Stimulated activated effector memory CD8-positive, alpha-beta T cell treated with anti-CD3 and anti-CD28 coated beads, Interleukin-12 subunit alpha, Interleukin-12 subunit beta, amount 100 ng/mL, for 72 hours (primary cell): ENCODE measurements at regions not wholly inside any gene's neighbourhood (a gene's known extent, or its start where the extent isn't known, plus 50 kb on each side); places are given as distances from the start of the nearest gene placed in this dataset.

Experiments used
- ATAC-seq: fragments of 150-1000 bp; cut with Tn5 transposase; 2 replicates; pipeline ENCODE4 v1.10.0; 2021
- DNase-seq, 2 donors: peaks; one replicate each; pipeline ENCODE4 v3.0.0; 2021 to 2022; ENCODE audit warnings: low spot score in 2 of 2
- H3K27ac Mint-ChIP-seq: one replicate; pipeline ENCODE4 v1.8.0; 2022; ENCODE audit warnings: mild to moderate bottlenecking, mixed read lengths
- H3K36me3 Mint-ChIP-seq: one replicate; pipeline ENCODE4 v1.8.0; 2022; ENCODE audit warnings: mild to moderate bottlenecking, mixed read lengths
- H3K4me1 Mint-ChIP-seq: one replicate; pipeline ENCODE4 v1.8.0; 2022; ENCODE audit warnings: mixed read lengths
- H3K4me3 Mint-ChIP-seq: one replicate; pipeline ENCODE4 v1.8.0; 2022; ENCODE audit warnings: mild to moderate bottlenecking, mixed read lengths
- H3K9me3 Mint-ChIP-seq: one replicate; pipeline ENCODE4 v1.8.0; 2022; ENCODE audit warnings: mixed read lengths

DNA sequence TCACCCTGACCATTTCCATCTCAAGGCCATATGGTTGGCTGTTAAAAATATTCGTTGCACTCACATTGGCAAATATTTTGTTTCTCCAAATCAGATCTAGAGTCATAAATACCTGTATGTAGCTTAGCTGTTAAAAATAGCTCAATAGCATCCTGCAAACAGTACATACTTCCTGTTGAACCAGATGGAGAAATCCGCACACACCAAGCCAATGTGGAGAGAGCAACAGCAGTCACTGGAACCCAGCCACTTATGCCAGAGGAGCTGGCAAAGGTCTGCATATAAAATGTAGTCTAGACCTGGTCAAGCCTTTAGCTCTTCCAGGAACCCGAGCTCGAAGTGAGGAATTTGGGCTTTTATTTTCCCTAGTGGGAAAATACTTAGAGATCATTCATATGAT lies 146.4 kb upstream of the KCNJ16 start:
- Mint-ChIP-seq H3K9me3 (no peaks in the 10 kb centered on the region), H3K27ac (no peak overlapping the region), H3K4me3 (no peak overlapping the region), H3K36me3 (no peaks in the 10 kb centered on the region), H3K4me1 (no peaks in the 10 kb centered on the region)
- ATAC-seq (no peak), DNase-seq (no peak)

- Mint-ChIP-seq H3K4me1 (no peaks in the 10 kb centered on the region), H3K9me3 (peaks cover 5% of the 10 kb centered on the region), H3K36me3 (no peaks in the 10 kb centered on the region), H3K27ac (no peak overlapping the region), H3K4me3 (no peak overlapping the region)
- DNase-seq (no peak), ATAC-seq (no peak)
These were observed 138.0 kb upstream of the KCNJ16 start for GRCh38 chr17:69936996-69937395.

GRCh38 chr17:69943058-69943457 lies 132.0 kb upstream of the KCNJ16 start:
- Mint-ChIP-seq H3K36me3 (no peaks in the 10 kb centered on the region), H3K4me3 (no peak overlapping the region), H3K4me1 (no peaks in the 10 kb centered on the region), H3K9me3 (no peaks in the 10 kb centered on the region), H3K27ac (no peak overlapping the region)
- no peak for ATAC-seq
- DNase-seq = no peak

DNA sequence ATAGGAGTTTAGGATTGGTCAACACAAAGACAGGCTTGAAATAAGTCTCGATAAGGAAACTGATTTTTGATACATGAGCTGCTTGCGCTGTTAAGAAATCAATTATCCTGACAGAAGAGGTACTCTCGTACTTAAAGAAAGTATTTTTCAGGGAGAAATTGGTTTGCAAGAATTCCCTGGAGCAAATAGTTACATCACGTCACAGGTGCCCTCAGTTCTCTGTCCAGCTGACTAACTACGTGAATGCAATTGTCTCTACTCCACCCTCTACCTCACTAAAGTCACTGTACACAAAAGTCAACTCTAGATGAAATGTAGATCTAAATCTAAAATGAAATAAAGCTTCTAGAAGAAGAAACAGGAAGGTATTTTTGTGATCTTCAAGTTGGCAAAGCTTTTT lies 130.6 kb upstream of the KCNJ16 start:
- no peaks in the 10 kb centered on the region for H3K9me3 Mint-ChIP-seq
- H3K4me3 Mint-ChIP-seq = no peak overlapping the region

DNA sequence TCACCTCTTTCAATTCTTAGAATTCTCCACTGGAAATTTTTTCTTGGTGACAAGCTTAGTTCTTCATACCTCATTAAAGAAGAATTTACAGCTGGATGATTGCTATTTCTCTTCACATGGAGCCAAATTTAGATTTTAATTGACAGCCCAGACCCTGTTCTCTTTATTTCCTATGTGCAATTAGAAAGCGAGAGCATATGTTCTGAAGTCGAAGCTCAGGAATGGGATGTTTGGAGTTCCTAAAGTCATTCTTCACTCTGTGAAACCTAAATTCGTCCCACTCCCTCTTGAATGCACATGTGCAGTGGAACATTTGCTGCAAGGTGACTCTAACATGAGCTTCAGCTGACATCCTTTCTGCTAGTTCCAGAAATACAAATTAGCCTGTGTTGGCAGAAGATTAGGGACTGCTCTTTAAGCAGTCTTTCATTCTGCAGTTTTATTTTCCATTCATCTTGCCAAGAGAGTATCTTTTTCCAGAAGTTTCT lies 129.3 kb upstream of the KCNJ16 start:
- Mint-ChIP-seq H3K9me3 (no peaks in the 10 kb centered on the region), H3K36me3 (no peaks in the 10 kb centered on the region), H3K4me3 (no peak overlapping the region), H3K4me1 (no peaks in the 10 kb centered on the region), H3K27ac (no peak overlapping the region)
- DNase-seq (no peak), ATAC-seq (no peak)

More for the DNA sequence above, 130.6 kb upstream of the KCNJ16 start:
- no peak for DNase-seq
- H3K36me3 Mint-ChIP-seq = no peaks in the 10 kb centered on the region
- no peak overlapping the region for H3K27ac Mint-ChIP-seq
- H3K4me1 Mint-ChIP-seq = no peaks in the 10 kb centered on the region
- no peak for ATAC-seq

- H3K4me3 Mint-ChIP-seq = no peak overlapping the region
- no peaks in the 10 kb centered on the region for H3K4me1 Mint-ChIP-seq
- H3K36me3 Mint-ChIP-seq = no peaks in the 10 kb centered on the region
- ATAC-seq (no peak), DNase-seq (no peak)
- no peak overlapping the region for H3K27ac Mint-ChIP-seq
- no peaks in the 10 kb centered on the region for H3K9me3 Mint-ChIP-seq
These were observed 127.8 kb upstream of the KCNJ16 start for GRCh38 chr17:69947027-69947759.

DNA sequence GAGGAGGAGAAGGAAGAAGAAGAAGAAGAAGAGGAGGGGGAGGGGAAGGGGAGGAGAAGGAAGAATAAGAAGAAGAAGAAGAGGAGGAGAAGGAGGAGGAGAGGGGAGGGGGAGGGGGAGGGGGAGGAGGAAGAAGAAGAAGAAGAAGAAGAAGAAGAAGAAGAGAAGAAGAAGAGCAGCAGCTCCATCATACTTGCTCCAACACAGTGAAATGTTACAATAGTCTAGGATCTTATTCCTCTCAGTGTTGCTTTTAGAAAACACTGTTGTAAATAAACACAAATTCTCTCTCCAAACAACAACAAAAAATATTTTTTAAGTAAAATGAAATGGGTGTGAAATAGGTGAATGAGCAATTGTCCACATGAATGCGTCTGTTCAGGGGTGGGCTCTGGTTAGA lies 126.6 kb upstream of the KCNJ16 start:
- Mint-ChIP-seq H3K4me3 (no peak overlapping the region), H3K27ac (no peak overlapping the region), H3K4me1 (no peaks in the 10 kb centered on the region), H3K36me3 (no peaks in the 10 kb centered on the region), H3K9me3 (no peaks in the 10 kb centered on the region)
- ATAC-seq (no peak), DNase-seq (no peak)

- no peaks in the 10 kb centered on the region for H3K9me3 Mint-ChIP-seq
- ATAC-seq (no peak), DNase-seq (no peak)
- H3K36me3 Mint-ChIP-seq = no peaks in the 10 kb centered on the region
- H3K4me1 Mint-ChIP-seq = no peaks in the 10 kb centered on the region
- H3K27ac Mint-ChIP-seq = no peak overlapping the region
- no peak overlapping the region for H3K4me3 Mint-ChIP-seq
These were observed 125.5 kb upstream of the KCNJ16 start for GRCh38 chr17:69949496-69949895.

- H3K36me3 Mint-ChIP-seq = no peaks in the 10 kb centered on the region
- H3K4me1 Mint-ChIP-seq = no peaks in the 10 kb centered on the region
- no peak overlapping the region for H3K27ac Mint-ChIP-seq
- ATAC-seq = no peak
- DNase-seq = no peak
- no peaks in the 10 kb centered on the region for H3K9me3 Mint-ChIP-seq
- H3K4me3 Mint-ChIP-seq = no peak overlapping the region
These were observed 124.9 kb upstream of the KCNJ16 start for GRCh38 chr17:69949973-69950695.

- H3K4me3 Mint-ChIP-seq = no peak overlapping the region
- no peak overlapping the region for H3K27ac Mint-ChIP-seq
- no peak for ATAC-seq
- no peaks in the 10 kb centered on the region for H3K4me1 Mint-ChIP-seq
- H3K36me3 Mint-ChIP-seq = no peaks in the 10 kb centered on the region
- no peak for DNase-seq
- H3K9me3 Mint-ChIP-seq = no peaks in the 10 kb centered on the region
These were observed 124.2 kb upstream of the KCNJ16 start for GRCh38 chr17:69950701-69951418.

- Mint-ChIP-seq H3K9me3 (no peaks in the 10 kb centered on the region), H3K4me1 (no peaks in the 10 kb centered on the region), H3K36me3 (no peaks in the 10 kb centered on the region), H3K4me3 (no peak overlapping the region), H3K27ac (no peak overlapping the region)
- ATAC-seq (no peak), DNase-seq (no peak)
These were observed 120.6 kb upstream of the KCNJ16 start for GRCh38 chr17:69954241-69954925.

DNA sequence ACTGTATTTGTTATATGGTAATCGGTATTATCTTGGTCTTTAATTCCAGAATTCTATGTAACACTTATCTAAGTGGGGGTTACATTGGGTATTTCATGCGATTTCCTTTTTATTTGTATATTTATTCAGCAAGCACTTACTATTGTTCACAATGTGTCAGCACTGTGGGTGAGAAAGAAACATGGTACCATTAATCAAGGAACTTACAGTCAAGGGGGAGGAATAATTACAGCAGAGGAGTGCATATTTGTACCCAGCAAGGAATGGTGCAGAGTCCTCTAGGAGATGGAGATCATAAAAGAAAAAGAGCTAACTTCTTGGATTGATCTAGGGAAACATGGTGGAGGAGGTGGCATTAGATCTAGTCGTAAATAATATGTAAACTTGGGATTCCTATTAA lies 117.0 kb upstream of the KCNJ16 start:
- no peak for DNase-seq
- H3K4me3 Mint-ChIP-seq = no peak overlapping the region
- no peaks in the 10 kb centered on the region for H3K36me3 Mint-ChIP-seq
- no peak overlapping the region for H3K27ac Mint-ChIP-seq
- no peaks in the 10 kb centered on the region for H3K4me1 Mint-ChIP-seq
- ATAC-seq = no peak
- H3K9me3 Mint-ChIP-seq = no peaks in the 10 kb centered on the region

GRCh38 chr17:69959283-69959682 lies 115.7 kb upstream of the KCNJ16 start:
- Mint-ChIP-seq H3K27ac (no peak overlapping the region), H3K36me3 (no peaks in the 10 kb centered on the region), H3K4me1 (no peaks in the 10 kb centered on the region), H3K4me3 (no peak overlapping the region), H3K9me3 (no peaks in the 10 kb centered on the region)
- DNase-seq (no peak), ATAC-seq (no peak)

DNA sequence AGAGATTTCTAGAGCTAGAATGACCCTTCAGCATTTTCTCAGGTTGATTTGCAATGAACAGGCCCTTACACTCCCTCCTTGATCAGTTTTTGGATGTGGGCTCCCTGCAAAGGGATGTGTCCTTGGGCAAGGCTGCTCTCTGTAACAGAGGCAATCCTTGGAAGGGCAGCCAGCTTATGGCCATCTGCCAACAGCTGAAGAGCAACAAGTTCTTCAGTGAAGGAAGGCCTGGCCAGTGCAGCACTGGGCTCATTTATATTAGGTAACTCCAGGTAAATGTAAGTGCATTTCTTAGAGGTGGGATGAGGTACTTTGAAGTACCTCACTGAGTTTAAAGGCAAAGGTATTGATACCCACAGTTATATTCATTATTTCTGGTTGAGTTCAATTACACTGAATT lies 114.3 kb upstream of the KCNJ16 start:
- H3K4me1 Mint-ChIP-seq = no peaks in the 10 kb centered on the region
- DNase-seq = no peak
- no peak overlapping the region for H3K4me3 Mint-ChIP-seq
- H3K36me3 Mint-ChIP-seq = no peaks in the 10 kb centered on the region
- ATAC-seq = no peak
- H3K27ac Mint-ChIP-seq = no peak overlapping the region
- H3K9me3 Mint-ChIP-seq = no peaks in the 10 kb centered on the region

DNA sequence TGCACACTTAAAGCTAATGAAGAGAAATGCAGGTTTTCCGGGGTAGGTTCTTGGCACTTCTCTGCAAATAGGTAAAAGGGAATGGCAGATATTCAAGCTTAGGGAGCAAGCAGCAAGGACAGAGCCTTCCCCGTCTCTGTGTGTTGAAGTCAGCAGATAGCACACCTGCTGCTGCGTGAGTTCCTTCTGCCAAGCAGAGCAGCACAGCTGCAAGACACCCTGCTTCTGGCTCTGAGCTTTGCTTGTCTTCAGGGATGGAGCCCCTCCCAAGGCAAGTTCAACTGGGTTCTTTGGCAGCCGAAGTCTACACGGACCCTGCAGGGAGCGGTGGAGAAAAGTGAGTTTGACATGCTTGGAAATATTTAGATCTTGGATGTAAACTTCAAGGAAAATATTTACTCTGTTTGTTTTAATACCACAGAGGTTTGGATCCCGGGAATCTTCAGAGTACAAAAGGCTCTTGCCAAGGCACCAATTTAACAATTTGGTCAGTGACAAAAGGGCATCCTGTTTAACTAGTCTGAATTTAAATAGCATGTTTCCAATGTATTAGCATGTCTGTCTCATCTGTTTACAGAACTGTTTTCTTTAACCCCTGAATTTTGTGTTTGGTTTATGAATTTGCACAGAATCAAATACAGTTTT lies 113.4 kb upstream of the KCNJ16 start:
- no peaks in the 10 kb centered on the region for H3K4me1 Mint-ChIP-seq
- H3K27ac Mint-ChIP-seq = no peak overlapping the region

More for the DNA sequence above, 113.4 kb upstream of the KCNJ16 start:
- Mint-ChIP-seq H3K9me3 (no peaks in the 10 kb centered on the region), H3K4me3 (no peak overlapping the region), H3K36me3 (no peaks in the 10 kb centered on the region)
- DNase-seq = no peak
- ATAC-seq = no peak
